H1 (cell line): ENCODE measurements at regions not wholly inside any gene's neighbourhood (a gene's known extent, or its start where the extent isn't known, plus 50 kb on each side); places are given as distances from the start of the nearest gene placed in this dataset.

Experiments
- CTCF ChIA-PET: fragments of 300-600 bp; sonication (Branson Sonifier 250); formaldehyde crosslinking; loops from one replicate; lab custom pipeline; 2021; ENCODE audit not compliant: partially characterized antibody; lab: Charles Lee
- POLR2A ChIA-PET: fragments of 300-600 bp; sonication (Branson Sonifier 250); formaldehyde crosslinking; loops from one replicate; lab custom pipeline; 2021; ENCODE audit warnings: inconsistent platforms; ENCODE audit not compliant: partially characterized antibody; lab: Charles Lee
- DNase-seq, 2 experiments: peaks; one replicate each; pipeline versions ENCODE4 v3.0.0 to v3.0.0-alpha.2; 2010 to 2022; ENCODE audit warnings: low spot score in 2 of 2, low read depth in 1 of 2, mixed read lengths in 1 of 2
- FAIRE-seq: peaks from 2 replicates; lab custom pipeline; 2011; peaks lifted over from hg19 to GRCh38; lab: Jason Lieb, UNC
- H2AFZ ChIP-seq: 2 replicates; pipeline ENCODE4 v1.8.1; 2012; ENCODE audit warnings: low read length, inconsistent platforms
- H2AK5ac ChIP-seq: 2 replicates; pipeline ENCODE4 v1.6.1; 2013; ENCODE audit warnings: low read depth, low read length
- H2BK120ac ChIP-seq: replicated peaks from 2 replicates; pipeline ENCODE3; 2013; ENCODE audit warnings: low read depth, low read length, inconsistent platforms
- H2BK12ac ChIP-seq: 2 replicates; pipeline ENCODE4 v1.6.1; 2013; ENCODE audit warnings: low read depth, low read length
- H2BK15ac ChIP-seq: 2 replicates; pipeline ENCODE4 v1.6.1; 2013; ENCODE audit warnings: low read length
- H2BK20ac ChIP-seq: 2 replicates; pipeline ENCODE4 v1.6.1; 2013; ENCODE audit warnings: low read length
- H2BK5ac ChIP-seq: 2 replicates; pipeline ENCODE4 v1.6.1; 2013; ENCODE audit warnings: low read depth, low read length
- H3K14ac ChIP-seq: 2 replicates; pipeline ENCODE4 v1.6.1; 2013; ENCODE audit warnings: inconsistent platforms; ENCODE audit not compliant: insufficient read length
- H3K18ac ChIP-seq: 2 replicates; pipeline ENCODE4 v1.6.1; 2013; ENCODE audit warnings: low read length; ENCODE audit errors: extremely low read depth
- H3K23ac ChIP-seq: 2 replicates; pipeline ENCODE4 v1.6.1; 2013; ENCODE audit warnings: inconsistent platforms; ENCODE audit not compliant: insufficient read length
- H3K23me2 ChIP-seq: 2 replicates; pipeline ENCODE4 v1.6.1; 2013; ENCODE audit warnings: low read depth, low read length
- H3K27ac ChIP-seq: 2 replicates; pipeline ENCODE4 v1.6.1; 2011; ENCODE audit warnings: low read depth, low read length, inconsistent platforms
- H3K27me3 ChIP-seq, 4 experiments: replicated peaks in 1 of 4; 1 replicate in 1 of 4; 2 replicates in 3 of 4; pipeline versions ENCODE4 v1.6.1 to v1.8.1; 2011 to 2013; ENCODE audit warnings: low read length in 3 of 4, mild to moderate bottlenecking in 3 of 4, inconsistent platforms in 2 of 4, mixed read lengths in 2 of 4, moderate library complexity in 1 of 4; ENCODE audit not compliant: control insufficient read depth in 3 of 4, insufficient read depth in 3 of 4; ENCODE audit errors: extremely low read depth in 1 of 4
- H3K36me3 ChIP-seq, 4 experiments: 2 replicates each; pipeline versions ENCODE4 v1.6.1 to v1.8.1; 2011 to 2013; ENCODE audit warnings: mild to moderate bottlenecking in 4 of 4, low read length in 3 of 4, moderate library complexity in 2 of 4, control low read depth in 1 of 4, inconsistent platforms in 1 of 4; ENCODE audit not compliant: insufficient read depth in 4 of 4, control insufficient read depth in 2 of 4
- H3K4ac ChIP-seq: replicated peaks from 2 replicates; pipeline ENCODE3; 2013; ENCODE audit warnings: low read length, low read depth, mixed read lengths, inconsistent platforms; ENCODE audit not compliant: insufficient read length
- H3K4me1 ChIP-seq, 4 experiments: replicated peaks in 1 of 4; 1 replicate in 1 of 4; 2 replicates in 3 of 4; pipeline versions ENCODE4 v1.6.1 to v1.8.1; 2011 to 2013; ENCODE audit warnings: low read length in 3 of 4, inconsistent platforms in 2 of 4, mixed read lengths in 1 of 4; ENCODE audit not compliant: insufficient read depth in 4 of 4, control insufficient read depth in 3 of 4
- H3K4me2 ChIP-seq, 2 experiments: 2 replicates each; pipeline versions ENCODE4 v1.6.1 to v1.8.1; 2011 to 2013; ENCODE audit warnings: low read depth in 2 of 2, low read length in 2 of 2, control low read depth in 1 of 2, inconsistent platforms in 1 of 2, mild to moderate bottlenecking in 1 of 2; ENCODE audit not compliant: insufficient read depth in 1 of 2
- H3K4me3 ChIP-seq, 4 experiments: fragments of 200-600, 300-600 bp in 1 of 4; sonication (generic), shearing (Covaris generic), sonication (Bioruptor Twin) in 1 of 4; 2 replicates each; pipeline versions ENCODE4 v1.5.1 to v1.8.1; 2011 to 2016; ENCODE audit warnings: low read length in 4 of 4, low read depth in 3 of 4, control low read depth in 2 of 4, inconsistent platforms in 2 of 4, mild to moderate bottlenecking in 2 of 4, mixed read lengths in 1 of 4, moderate library complexity in 1 of 4; ENCODE audit not compliant: insufficient read depth in 2 of 4; ENCODE audit errors: extremely low read depth in 1 of 4
- H3K56ac ChIP-seq: replicated peaks from 2 replicates; pipeline ENCODE3; 2013; ENCODE audit warnings: low read depth, mild to moderate bottlenecking, mixed read lengths, low read length, inconsistent platforms; ENCODE audit not compliant: insufficient read length
- H3K79me1 ChIP-seq: 2 replicates; pipeline ENCODE4 v1.6.1; 2013; ENCODE audit warnings: low read depth, low read length, control low read depth
- H3K79me2 ChIP-seq, 2 experiments: 2 replicates each; pipeline versions ENCODE4 v1.6.1 to v1.8.1; 2012 to 2013; ENCODE audit warnings: low read length in 2 of 2, mild to moderate bottlenecking in 2 of 2, inconsistent platforms in 1 of 2; ENCODE audit not compliant: insufficient read depth in 2 of 2, control insufficient read depth in 1 of 2
- H3K9ac ChIP-seq, 4 experiments: replicated peaks in 1 of 4; 1 replicate in 1 of 4; 2 replicates in 3 of 4; pipeline versions ENCODE4 v1.6.1 to v1.8.1; 2011 to 2013; ENCODE audit warnings: low read depth in 3 of 4, low read length in 3 of 4, control low read depth in 2 of 4, mild to moderate bottlenecking in 2 of 4, moderate library complexity in 2 of 4, inconsistent platforms in 1 of 4; ENCODE audit errors: extremely low read depth in 1 of 4
- H3K9me3 ChIP-seq, 2 experiments: 2 replicates each; pipeline versions ENCODE4 v1.6.1 to v1.8.1; 2012 to 2013; ENCODE audit warnings: mild to moderate bottlenecking in 2 of 2, moderate library complexity in 2 of 2, control low read depth in 1 of 2, inconsistent platforms in 1 of 2, low read depth in 1 of 2, low read length in 1 of 2, mixed read lengths in 1 of 2; ENCODE audit not compliant: insufficient read depth in 2 of 2
- H4K20me1 ChIP-seq, 2 experiments: replicated peaks in 1 of 2; 2 replicates each; pipeline versions ENCODE3 to v1.8.1; 2011 to 2013; ENCODE audit warnings: inconsistent platforms in 2 of 2, low read length in 2 of 2, mild to moderate bottlenecking in 1 of 2; ENCODE audit not compliant: insufficient read depth in 2 of 2, control insufficient read depth in 1 of 2
- H4K5ac ChIP-seq: 2 replicates; pipeline ENCODE4 v1.6.1; 2013; ENCODE audit warnings: low read length, low read depth, mixed read lengths, inconsistent platforms; ENCODE audit not compliant: insufficient read length
- H4K8ac ChIP-seq: 2 replicates; pipeline ENCODE4 v1.8.0; 2013; ENCODE audit warnings: mild to moderate bottlenecking, moderate library complexity, low read length, inconsistent platforms; ENCODE audit not compliant: insufficient read depth; ENCODE audit errors: extremely low read depth
- H4K91ac ChIP-seq: replicated peaks from 2 replicates; pipeline ENCODE3; 2013; ENCODE audit warnings: low read length, mixed read lengths, inconsistent platforms; ENCODE audit not compliant: insufficient read length
- CBX5 ChIP-seq: fragments of 300-800, 300-1000 bp; sonication (generic); IDR thresholded peaks from 2 replicates; pipeline ENCODE4 v1.7.1; 2016; ENCODE audit warnings: antibody characterized with exemption, low read length, low read depth
- CEBPB ChIP-seq: IDR thresholded peaks from 2 replicates; pipeline ENCODE4 v1.6.1; 2012; ENCODE audit warnings: low read depth, low read length
- GABPA ChIP-seq: IDR thresholded peaks from 2 replicates; pipeline ENCODE4 v1.6.1; 2011; ENCODE audit warnings: mild to moderate bottlenecking, low read length, moderate library complexity, borderline replicate concordance; ENCODE audit not compliant: insufficient read depth
- JUND ChIP-seq: IDR thresholded peaks from 2 replicates; pipeline ENCODE4 v1.6.1; 2011; ENCODE audit warnings: mild to moderate bottlenecking, improper control_type of control experiment, low read length
- KDM1A ChIP-seq: fragments of 200-600, 300-600 bp; sonication (generic); IDR thresholded peaks from 2 replicates; pipeline ENCODE4 v1.7.1; 2016; ENCODE audit warnings: mild to moderate bottlenecking, low read length, borderline replicate concordance
- MAFK ChIP-seq: IDR thresholded peaks from 2 replicates; pipeline ENCODE4 v1.6.1; 2012; ENCODE audit warnings: low read depth, mild to moderate bottlenecking, improper control_type of control experiment, low read length
- PHF8 ChIP-seq: fragments of 200-600 bp; sonication (generic); conservative IDR thresholded peaks from 2 replicates; pipeline ENCODE4 v1.7.1; 2012; ENCODE audit warnings: low read depth, mild to moderate bottlenecking, inconsistent platforms, low read length, moderate library complexity
- RBBP5 ChIP-seq: IDR thresholded peaks from 2 replicates; pipeline ENCODE4 v1.7.1; 2012; ENCODE audit warnings: low read depth, mild to moderate bottlenecking, inconsistent platforms, low read length, moderate library complexity, borderline replicate concordance
- SIRT6 ChIP-seq: IDR thresholded peaks from one replicate; pipeline ENCODE4 v1.7.1; 2012; ENCODE audit warnings: low read length, inconsistent platforms
- SP2 ChIP-seq: IDR thresholded peaks from 2 replicates; pipeline ENCODE4 v1.6.1; 2012; ENCODE audit warnings: mild to moderate bottlenecking, low read length, inconsistent platforms
- SUZ12 ChIP-seq: fragments of 200-600 bp; sonication (generic); IDR thresholded peaks from 2 replicates; pipeline ENCODE4 v1.6.1; 2012; ENCODE audit warnings: mild to moderate bottlenecking, inconsistent platforms, low read length, moderate library complexity, mixed read lengths
- WGBS, 2 experiments: shearing (Covaris generic) in 1 of 2; methylation state at CpG; one replicate each; pipeline versions ENCODE4 v1.1.6 to v1.1.7; 2013 to 2015; ENCODE audit warnings: low lambda C conversion rate in 2 of 2, mixed read lengths in 2 of 2, inconsistent platforms in 1 of 2, low coverage in 1 of 2, missing lambda C conversion rate in 1 of 2; ENCODE audit not compliant: insufficient replicate concordance in 2 of 2, insufficient coverage in 1 of 2, insufficient read length in 1 of 2; ENCODE audit errors: extremely low coverage in 1 of 2, missing lambda C conversion rate in 1 of 2; 5-methylcytosine and 5-hydroxymethylcytosine counted together

GRCh38 chr13:84651705-84652104 lies 769.4 kb upstream of the SLITRK1 start:
- Histone ChIP-seq H2AFZ (no peak overlapping the region), H4K91ac (peak overlapping the region; percentile 23), H3K27ac (no peak overlapping the region), H4K5ac (no peak overlapping the region), H3K9me3 (peaks cover 4% of the 10 kb centered on the region in 2 experiments; a peak in 2 of 4 replicates), H3K27me3 (no peaks in the 10 kb centered on the region), H4K8ac (no peak overlapping the region), H3K36me3 (peaks cover 0 to 3% (median 0%) of the 10 kb centered on the region in 4 experiments; a peak in 2 of 8 replicates), H3K79me1 (no peaks in the 10 kb centered on the region), H3K23ac (no peak overlapping the region), H2BK20ac (no peak overlapping the region), H4K20me1 (no peaks in the 10 kb centered on the region)
- FAIRE-seq: no peak
- whole genome bisulfite sequencing, 2 experiments: 90% methylated on average over 3 of the region's 3 CpGs; no CpG with 5 or more reads in 1 of the 2 experiments
- TF ChIP-seq JUND (no peak), PHF8 (no peak), CEBPB (no peak), GABPA (no peak), SIRT6 (no peak), SUZ12 (no peak), SP2 (no peak), RBBP5 (no peak), MAFK (no peak), KDM1A (no peak), CBX5 (no peak)
- TF ChIP-seq, all 59 proteins: peak for 0
- Histone ChIP-seq H3K18ac (no peak overlapping the region), H2BK15ac (no peak overlapping the region), H2BK120ac (no peak overlapping the region), H3K4me1 (peaks cover 0 to 3% (median 2%) of the 10 kb centered on the region in 4 experiments; a peak in 3 of 7 replicates), H2BK12ac (peak overlapping the region; percentile 62; the same call in 1 of the 2 replicates), H3K56ac (no peak overlapping the region), H3K23me2 (no peaks in the 10 kb centered on the region), H3K79me2 (no peaks in the 10 kb centered on the region), H3K9ac (no peak overlapping the region), H2BK5ac (no peak overlapping the region), H2AK5ac (no peak overlapping the region), H3K14ac (no peak overlapping the region), H3K4me2 (no peak overlapping the region), H3K4me3 (no peak overlapping the region), H3K4ac (no peak overlapping the region)
- CTCF ChIA-PET: no interaction called here
- DNase-seq: no peak
- POLR2A ChIA-PET: no interaction called here
